ENCODE measurements at regions not wholly inside any gene's neighbourhood (a gene's known extent, or its start where the extent isn't known, plus 50 kb on each side); places are given as distances from the start of the nearest gene placed in this dataset.

GRCh38 chr15:61621865-61622264 is 392.8 kb upstream of the RORA start:
- no peak for DNase-seq

DNA sequence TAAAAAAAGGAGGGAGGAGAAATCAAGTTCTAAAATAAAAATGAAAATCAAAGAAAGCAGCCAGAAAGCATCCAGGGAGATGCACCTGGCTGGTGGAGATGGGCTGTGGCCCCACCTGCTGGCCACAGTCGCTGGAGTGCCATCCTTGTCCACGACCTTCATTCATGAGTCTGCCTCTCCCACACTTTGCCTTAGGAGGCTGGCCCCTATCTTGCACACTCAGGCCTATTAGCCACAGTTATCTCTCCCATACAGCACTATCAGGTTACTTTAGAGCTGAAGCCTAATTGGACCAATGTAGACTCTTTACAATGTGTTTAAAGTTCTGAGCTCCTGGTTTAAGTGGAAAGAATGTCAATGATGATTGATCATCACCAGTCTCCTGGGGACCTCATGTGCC is 392.0 kb upstream of the RORA start:
- peak in 1 of 2 experiments; percentile 4 for DNase-seq

- DNase-seq, result no peak
Observed at GRCh38 chr15:61620151-61620550, 391.0 kb upstream of the RORA start.

DNA sequence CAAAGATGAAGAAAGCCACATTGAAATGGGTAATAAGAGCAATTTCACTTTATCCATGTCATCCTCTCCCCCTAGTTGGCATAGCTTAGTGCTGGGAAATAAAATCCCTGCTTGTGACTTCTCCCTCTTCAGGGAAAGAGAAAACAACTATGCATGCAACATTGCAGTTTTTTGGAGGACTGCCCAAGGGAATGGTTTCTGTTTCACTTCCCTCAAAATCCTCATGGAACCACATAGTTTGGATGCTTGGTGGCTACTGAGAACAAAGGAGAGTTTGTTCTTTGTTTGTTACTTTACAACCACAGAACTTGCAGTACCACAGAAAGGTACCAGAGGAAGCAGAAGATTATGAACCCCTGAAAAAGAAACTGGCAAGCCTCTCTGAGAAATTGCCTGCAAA is 384.6 kb upstream of the RORA start:
- DNase-seq, result no peak

- no peak for DNase-seq
Observed at GRCh38 chr15:61613138-61613537, 384.0 kb upstream of the RORA start.

GRCh38 chr15:61612111-61612510 is 383.0 kb upstream of the RORA start:
- DNase-seq, result no peak

- no peak for DNase-seq
Observed at GRCh38 chr15:61605343-61605742, 376.2 kb upstream of the RORA start.

- no peak for DNase-seq
Observed at GRCh38 chr15:61598655-61599054, 369.6 kb upstream of the RORA start.

DNA sequence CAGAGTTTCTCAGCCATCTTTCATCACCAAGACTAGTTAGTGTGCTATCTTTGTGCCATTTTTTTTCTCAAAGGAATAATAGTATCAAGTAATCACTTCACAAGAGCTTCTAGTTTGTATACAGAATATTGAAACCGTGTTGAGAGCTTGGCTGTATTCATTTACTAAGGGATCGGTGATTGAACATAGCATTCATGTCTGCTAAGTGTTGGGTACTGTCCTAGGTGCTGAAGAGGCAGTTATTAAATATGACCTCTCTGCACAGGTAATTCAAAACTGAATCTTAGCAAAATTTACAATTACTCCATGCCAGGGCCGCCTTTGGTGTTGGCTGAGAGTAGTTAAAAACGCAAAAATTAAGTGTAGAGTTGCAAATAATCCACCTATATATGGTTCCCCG is 355.3 kb upstream of the RORA start:
- DNase-seq, result no peak

DNA sequence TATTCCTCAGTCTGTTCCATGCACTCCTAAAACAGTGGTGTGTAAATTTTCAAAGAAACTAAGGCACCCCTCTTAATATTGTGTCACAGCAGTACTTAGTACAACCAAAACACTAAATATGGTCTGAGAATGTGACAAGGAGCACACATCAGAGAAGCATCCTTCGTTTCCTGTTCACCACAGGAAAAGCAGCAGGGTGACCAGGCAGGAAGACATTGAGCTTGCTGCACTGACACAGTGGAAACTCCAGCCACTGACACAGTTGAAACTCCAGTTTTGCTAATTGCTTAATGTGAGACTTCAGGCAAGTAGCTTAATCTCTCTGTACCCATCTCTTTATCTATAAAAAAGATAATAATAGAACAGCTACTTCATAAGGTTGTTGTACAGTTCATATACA is 353.0 kb upstream of the RORA start:
- no peak for DNase-seq

DNA sequence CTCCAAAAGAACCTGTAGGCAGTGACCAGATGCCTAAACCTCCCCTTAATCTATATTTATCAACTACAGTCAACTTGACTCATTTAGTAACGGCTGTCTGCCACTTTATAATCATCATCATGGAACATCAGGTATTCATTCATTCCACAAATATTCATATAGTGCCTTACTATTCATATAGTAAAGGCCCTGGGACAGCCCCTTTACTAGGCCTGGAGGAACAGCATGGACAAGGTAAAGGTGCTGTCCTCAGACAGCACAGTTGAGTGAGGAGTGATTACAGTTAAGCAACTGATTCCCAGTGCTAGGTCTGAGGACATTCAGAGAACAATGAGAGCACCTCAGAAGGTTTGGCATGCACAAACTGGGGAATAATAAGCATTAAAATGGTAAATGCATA is 346.5 kb upstream of the RORA start:
- DNase-seq, result no peak

GRCh38 chr15:61571026-61571425 is 341.9 kb upstream of the RORA start:
- DNase-seq, result no peak

GRCh38 chr15:61564785-61565184 is 335.7 kb upstream of the RORA start:
- no peak for DNase-seq

DNA sequence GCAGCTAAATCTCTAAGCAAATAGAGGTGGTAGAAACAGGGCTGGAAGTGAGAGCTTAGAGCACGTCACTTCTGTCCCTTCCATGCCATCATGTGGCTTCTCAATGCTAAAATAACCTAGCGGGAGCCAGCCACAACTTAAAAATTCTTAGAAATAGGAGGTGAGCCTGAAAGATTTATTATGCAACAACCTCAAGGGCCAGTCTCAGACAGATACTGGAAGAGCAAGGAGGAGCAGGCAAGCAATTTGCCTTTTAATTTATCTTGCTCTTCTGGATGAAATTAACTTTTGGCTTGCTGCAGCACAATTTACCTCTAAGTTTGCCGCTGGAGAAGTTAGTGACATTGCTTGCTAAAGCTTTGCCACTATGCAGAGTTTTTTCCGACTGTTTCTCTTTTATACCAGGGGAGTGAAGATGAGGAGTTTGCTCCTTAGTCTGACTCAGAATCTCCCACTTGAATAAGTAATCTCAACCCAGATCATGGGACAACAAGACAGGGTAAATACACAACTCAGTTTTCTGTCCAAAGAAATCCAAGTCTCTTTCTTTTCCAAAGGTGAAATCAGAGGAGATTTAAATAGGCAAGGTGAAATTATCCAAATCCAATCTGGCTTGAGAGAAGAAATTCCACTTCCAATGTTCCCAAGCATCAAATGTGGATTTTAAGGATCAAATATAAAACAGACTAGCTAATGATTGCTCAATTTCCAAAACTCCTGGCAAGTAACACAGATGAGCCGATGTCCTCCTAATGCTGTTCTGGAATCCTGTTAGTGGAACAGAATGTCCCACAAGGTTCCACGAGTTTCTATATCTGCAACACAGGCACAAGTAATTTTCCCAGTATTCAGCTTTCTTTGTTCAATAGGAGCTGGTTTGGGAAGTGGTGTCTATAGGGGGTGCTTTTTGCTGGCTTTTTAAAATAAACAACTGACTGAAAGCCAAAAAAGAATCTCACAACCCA is 329.4 kb upstream of the RORA start:
- DNase-seq, result no peak

- no peak for DNase-seq
Observed at GRCh38 chr15:61556037-61556648, 327.0 kb upstream of the RORA start.

- DNase-seq, result no peak
Observed at GRCh38 chr15:61549727-61550126, 320.6 kb upstream of the RORA start.

GRCh38 chr15:61545763-61546162 is 316.7 kb upstream of the RORA start:
- no peak for DNase-seq

- DNase-seq, result no peak
Observed at GRCh38 chr15:61541516-61541915, 312.4 kb upstream of the RORA start.

- no peak for DNase-seq
Observed at GRCh38 chr15:61537337-61537736, 308.2 kb upstream of the RORA start.

GRCh38 chr15:61534986-61535385 is 305.9 kb upstream of the RORA start:
- DNase-seq, result no peak

- no peak for DNase-seq
Observed at GRCh38 chr15:61530769-61531168, 301.7 kb upstream of the RORA start.

DNA sequence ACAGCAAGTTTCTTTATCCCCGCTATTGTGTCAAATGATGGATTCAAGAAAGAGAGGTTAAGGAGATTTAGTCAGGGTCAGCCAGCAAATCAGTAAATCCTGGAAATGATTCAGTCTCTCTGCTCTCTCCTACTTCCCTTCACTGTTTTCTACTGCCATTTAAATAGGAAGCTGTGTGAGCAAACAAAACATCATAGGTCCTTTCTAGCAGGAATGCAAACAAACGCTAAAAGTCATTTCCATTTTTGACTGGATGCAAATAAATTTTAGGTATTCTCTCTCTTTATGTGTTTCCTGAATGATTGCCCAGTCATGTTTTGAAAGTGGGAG is 299.4 kb upstream of the RORA start:
- DNase-seq, result no peak

- DNase-seq, result no peak
Observed at GRCh38 chr15:61527836-61528580, 298.9 kb upstream of the RORA start.

DNA sequence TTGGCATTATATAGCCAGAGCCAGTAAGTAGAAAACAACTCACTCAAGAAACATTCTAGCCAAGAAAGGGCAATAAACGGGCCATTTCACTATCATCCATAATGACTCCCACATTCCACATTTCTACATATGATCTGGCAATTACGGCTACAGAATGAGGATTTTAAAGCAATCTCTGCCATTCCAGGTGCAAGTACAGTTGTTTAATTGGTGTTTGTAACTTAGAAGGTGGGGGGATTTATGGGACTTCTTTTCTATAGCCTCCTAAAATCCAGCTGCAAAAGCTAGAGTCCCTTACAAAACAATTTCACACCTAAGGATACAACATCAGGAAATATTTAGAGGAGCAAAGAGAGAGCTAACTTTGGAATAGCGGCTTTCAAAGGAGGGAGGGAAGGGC is 295.4 kb upstream of the RORA start:
- DNase-seq, result no peak

Measured in stimulated activated CD4-positive, alpha-beta T cell treated with anti-CD3 and anti-CD28 coated beads, Interleukin-4, amount 100 ng/mL, for 4 hours (primary cell).